B cell (primary cell): ENCODE measurements at regions not wholly inside any gene's neighbourhood (a gene's known extent, or its start where the extent isn't known, plus 50 kb on each side); places are given as distances from the start of the nearest gene placed in this dataset.
"Not testable (repeated sequence)": the region's sequence is repeated elsewhere in the genome, so short reads cannot be mapped to it uniquely, and the experiment has no call there.

Experiments
- EZH2 ChIP-seq: IDR thresholded peaks from 2 replicates; pipeline ENCODE4 v1.6.1; 2012; ENCODE audit warnings: borderline replicate concordance, low read depth, mild to moderate bottlenecking, moderate library complexity, low read length; ENCODE audit not compliant: insufficient read depth, poor library complexity, severe bottlenecking
- TF ChIP-seq, protein P1 (sequence below): fragments of 200-600 bp; IDR thresholded peaks from one replicate; pipeline ENCODE4 v1.8.0; 2022; ENCODE audit warnings: antibody characterized with exemption, mild to moderate bottlenecking

DNA sequence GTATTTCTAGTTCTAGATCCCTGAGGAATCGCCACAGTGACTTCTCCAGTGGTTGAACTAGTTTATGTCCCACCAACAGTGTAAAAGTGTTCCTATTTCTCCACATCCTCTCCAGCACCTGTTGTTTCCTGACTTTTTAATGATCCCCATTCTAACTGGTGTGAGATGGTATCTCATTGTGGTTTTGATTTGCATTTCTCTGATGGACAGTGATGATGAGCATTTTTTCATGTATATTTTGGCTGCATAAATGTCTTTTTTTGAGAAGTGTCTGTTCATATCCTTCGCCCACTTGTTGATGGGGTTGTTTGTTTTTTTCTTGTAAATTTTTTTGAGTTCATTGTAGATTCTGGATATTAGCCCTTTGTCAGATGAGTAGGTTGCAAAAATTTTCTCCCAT is 223.2 kb upstream of the MINDY3 start:
- not testable (repeated sequence) for TF ChIP-seq EZH2
- TF ChIP-seq, protein P1, sequence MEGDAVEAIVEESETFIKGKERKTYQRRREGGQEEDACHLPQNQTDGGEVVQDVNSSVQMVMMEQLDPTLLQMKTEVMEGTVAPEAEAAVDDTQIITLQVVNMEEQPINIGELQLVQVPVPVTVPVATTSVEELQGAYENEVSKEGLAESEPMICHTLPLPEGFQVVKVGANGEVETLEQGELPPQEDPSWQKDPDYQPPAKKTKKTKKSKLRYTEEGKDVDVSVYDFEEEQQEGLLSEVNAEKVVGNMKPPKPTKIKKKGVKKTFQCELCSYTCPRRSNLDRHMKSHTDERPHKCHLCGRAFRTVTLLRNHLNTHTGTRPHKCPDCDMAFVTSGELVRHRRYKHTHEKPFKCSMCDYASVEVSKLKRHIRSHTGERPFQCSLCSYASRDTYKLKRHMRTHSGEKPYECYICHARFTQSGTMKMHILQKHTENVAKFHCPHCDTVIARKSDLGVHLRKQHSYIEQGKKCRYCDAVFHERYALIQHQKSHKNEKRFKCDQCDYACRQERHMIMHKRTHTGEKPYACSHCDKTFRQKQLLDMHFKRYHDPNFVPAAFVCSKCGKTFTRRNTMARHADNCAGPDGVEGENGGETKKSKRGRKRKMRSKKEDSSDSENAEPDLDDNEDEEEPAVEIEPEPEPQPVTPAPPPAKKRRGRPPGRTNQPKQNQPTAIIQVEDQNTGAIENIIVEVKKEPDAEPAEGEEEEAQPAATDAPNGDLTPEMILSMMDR, result not testable (repeated sequence)
